ENCODE measurements at regions not wholly inside any gene's neighbourhood (a gene's known extent, or its start where the extent isn't known, plus 50 kb on each side); places are given as distances from the start of the nearest gene placed in this dataset.

DNA sequence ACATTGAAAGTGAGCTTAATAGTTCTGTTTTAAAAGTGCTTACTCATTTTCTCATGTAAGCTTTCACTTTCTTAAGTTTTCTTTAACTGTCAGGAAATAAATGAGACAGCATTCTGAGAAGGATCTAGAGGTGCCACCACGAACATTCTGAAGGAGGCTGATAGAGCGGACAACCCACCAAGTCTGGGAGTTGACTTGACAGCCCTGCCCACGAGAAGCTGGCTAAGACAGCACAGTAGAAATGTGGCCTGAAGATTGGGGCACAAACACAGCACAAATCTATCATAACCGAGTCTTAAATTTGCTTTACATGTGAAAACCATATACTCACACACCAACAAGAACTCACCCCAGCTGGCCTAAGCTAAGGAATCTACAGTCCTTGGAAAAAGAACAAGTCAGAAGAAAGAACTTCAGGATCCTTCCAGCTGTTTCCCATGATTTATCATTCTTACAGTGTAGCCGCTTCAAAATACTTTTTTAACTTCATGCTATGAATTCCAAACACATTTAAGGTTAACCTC, 144.2 kb upstream of the TNFAIP3 start:
- no peaks in the 10 kb centered on the region for H3K27me3 ChIP-seq (ENCODE audit: control insufficient read depth, insufficient read depth, low read length)
- no peak overlapping the region for H3K4me2 ChIP-seq (ENCODE audit: low read length)
- no peak overlapping the region for H3K9ac ChIP-seq (ENCODE audit: low read depth, low read length)
- H3K9me3 ChIP-seq (replicated peaks; ENCODE audit: low read length), result no peaks in the 10 kb centered on the region
- H3K4me1 ChIP-seq (ENCODE audit: control insufficient read depth, insufficient read depth, low read length), result peaks cover 16% of the 10 kb centered on the region
- H3K4me3 ChIP-seq (ENCODE audit: low read length), result no peak overlapping the region
- no peaks in the 10 kb centered on the region for H3K36me3 ChIP-seq (ENCODE audit: insufficient read depth, low read length)

DNA sequence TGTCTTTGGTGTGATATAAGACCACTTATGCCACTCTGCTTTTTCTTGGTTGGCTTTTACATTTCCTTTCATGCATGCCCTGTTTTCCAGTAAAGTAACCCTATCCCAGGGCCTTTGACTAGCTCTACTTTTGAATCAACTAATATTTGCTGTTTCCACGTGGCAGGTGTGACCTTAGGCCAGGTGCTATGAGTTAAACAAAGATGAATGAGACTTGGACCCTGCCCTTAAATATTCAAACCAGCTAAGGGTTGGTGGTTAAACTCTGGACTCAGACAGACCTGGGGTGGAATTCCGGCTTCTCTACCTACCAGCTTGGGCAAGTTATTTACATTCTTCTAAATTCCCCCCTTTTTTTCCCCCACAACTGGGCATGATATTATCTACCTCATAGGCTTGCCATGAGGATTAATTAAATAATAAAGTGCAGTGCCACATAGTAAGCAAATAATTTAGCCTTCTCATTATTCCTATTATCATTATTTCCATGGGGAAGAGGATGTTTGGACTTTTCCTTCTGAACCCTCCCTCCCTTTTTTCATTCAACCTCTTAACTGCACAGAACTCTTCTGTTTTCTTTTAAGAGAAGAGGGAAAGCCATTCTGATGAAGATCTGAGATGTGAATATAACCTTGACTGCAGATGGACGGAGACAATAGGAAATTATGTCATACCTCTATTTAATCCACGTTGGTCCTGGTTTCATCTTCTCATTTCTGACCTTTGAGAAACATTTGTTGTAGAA, 143.6 kb upstream of the TNFAIP3 start:
- Histone ChIP-seq H3K36me3 (ENCODE audit: insufficient read depth, low read length) (no peaks in the 10 kb centered on the region), H3K9me3 (replicated peaks; ENCODE audit: low read length) (no peaks in the 10 kb centered on the region), H3K27me3 (ENCODE audit: control insufficient read depth, insufficient read depth, low read length) (no peaks in the 10 kb centered on the region), H3K4me1 (ENCODE audit: control insufficient read depth, insufficient read depth, low read length) (peaks cover 22% of the 10 kb centered on the region), H3K9ac (ENCODE audit: low read depth, low read length) (no peak overlapping the region), H3K4me2 (ENCODE audit: low read length) (no peak overlapping the region), H3K4me3 (ENCODE audit: low read length) (no peak overlapping the region)

DNA sequence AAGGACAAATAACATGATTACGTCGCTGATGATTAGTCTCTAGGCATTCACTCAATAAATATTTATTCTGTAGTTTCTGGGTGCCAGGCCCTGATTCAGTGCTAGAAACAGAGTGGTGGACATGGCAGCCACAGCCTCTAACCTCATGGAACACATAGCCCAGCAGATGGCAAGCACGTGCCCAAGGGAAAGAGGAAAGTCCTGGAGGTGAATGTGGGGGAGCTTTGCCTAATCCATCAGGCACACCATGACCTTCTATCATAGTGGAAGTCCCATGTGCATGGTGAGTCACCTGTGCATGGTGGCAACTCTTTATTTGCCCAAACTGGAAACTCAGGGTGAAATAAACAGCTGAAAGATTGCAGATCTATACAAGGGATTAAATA, 143.0 kb upstream of the TNFAIP3 start:
- Histone ChIP-seq H3K36me3 (ENCODE audit: insufficient read depth, low read length) (no peaks in the 10 kb centered on the region), H3K4me1 (ENCODE audit: control insufficient read depth, insufficient read depth, low read length) (peaks cover 27% of the 10 kb centered on the region), H3K27me3 (ENCODE audit: control insufficient read depth, insufficient read depth, low read length) (no peaks in the 10 kb centered on the region), H3K4me3 (ENCODE audit: low read length) (no peak overlapping the region), H3K9me3 (replicated peaks; ENCODE audit: low read length) (no peaks in the 10 kb centered on the region), H3K9ac (ENCODE audit: low read depth, low read length) (no peak overlapping the region), H3K4me2 (ENCODE audit: low read length) (no peak overlapping the region)

DNA sequence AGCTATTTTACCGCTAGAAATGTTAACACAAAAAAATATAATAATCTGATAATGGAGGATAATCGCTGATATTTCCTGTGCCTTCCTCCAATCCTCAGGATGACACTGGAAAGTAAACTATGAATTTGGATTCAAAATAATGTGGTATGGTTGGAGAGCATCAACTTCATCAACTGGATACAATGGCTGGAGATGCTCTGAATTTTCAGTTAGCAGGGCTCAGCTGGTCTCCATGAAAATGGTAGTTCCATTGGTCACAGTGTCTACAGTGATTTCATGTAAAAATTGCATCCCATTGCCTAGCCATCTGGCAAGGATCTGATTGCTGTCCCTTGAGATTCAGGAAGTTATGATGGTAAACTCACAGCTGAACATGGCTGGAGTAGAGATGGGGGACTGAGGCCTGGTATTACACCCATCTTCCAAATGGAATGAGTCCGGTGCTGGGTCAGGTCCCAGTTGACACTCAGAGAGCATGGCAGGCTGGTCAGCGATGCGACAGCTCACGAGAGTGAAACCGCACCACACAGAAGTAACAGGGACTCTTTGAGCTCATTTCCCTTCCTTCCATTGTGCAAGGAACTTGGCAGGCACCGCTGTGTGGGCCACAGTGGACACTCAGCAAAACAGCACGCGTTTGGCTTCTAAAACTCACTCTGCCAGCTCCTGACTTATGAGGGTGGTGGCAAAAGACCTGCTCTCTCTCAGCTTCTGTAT, 142.4 kb upstream of the TNFAIP3 start:
- Histone ChIP-seq H3K4me1 (ENCODE audit: control insufficient read depth, insufficient read depth, low read length) (peaks cover 34% of the 10 kb centered on the region), H3K36me3 (ENCODE audit: insufficient read depth, low read length) (no peaks in the 10 kb centered on the region), H3K4me3 (ENCODE audit: low read length) (peak overlapping the region; percentile 3), H3K27me3 (ENCODE audit: control insufficient read depth, insufficient read depth, low read length) (no peaks in the 10 kb centered on the region), H3K9me3 (replicated peaks; ENCODE audit: low read length) (no peaks in the 10 kb centered on the region), H3K9ac (ENCODE audit: low read depth, low read length) (no peak overlapping the region), H3K4me2 (ENCODE audit: low read length) (peak overlapping the region; percentile 40)

DNA sequence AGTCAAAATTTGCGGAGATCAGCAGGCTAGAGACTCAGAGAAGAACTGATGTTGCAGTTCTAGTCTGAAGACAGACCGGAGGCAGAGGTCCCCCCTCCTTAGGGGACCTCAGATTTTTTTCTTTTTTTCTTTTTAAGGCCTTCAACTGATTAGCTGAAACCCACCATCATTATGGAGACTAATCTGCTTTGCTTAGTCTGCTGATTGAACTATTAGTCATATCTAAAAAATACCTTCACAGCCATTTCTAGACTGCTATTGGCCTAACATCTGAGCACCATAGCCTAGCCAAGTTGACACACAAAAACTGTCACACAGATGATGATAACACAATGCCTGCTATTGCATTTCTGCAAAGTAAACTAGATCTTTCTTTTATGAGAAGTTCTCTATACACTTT, 141.1 kb upstream of the TNFAIP3 start:
- Histone ChIP-seq H3K9ac (ENCODE audit: low read depth, low read length) (no peak overlapping the region), H3K9me3 (replicated peaks; ENCODE audit: low read length) (no peaks in the 10 kb centered on the region), H3K4me3 (ENCODE audit: low read length) (no peak overlapping the region), H3K4me1 (ENCODE audit: control insufficient read depth, insufficient read depth, low read length) (peaks cover 42% of the 10 kb centered on the region), H3K27me3 (ENCODE audit: control insufficient read depth, insufficient read depth, low read length) (no peaks in the 10 kb centered on the region), H3K4me2 (ENCODE audit: low read length) (no peak overlapping the region), H3K36me3 (ENCODE audit: insufficient read depth, low read length) (no peaks in the 10 kb centered on the region)

DNA sequence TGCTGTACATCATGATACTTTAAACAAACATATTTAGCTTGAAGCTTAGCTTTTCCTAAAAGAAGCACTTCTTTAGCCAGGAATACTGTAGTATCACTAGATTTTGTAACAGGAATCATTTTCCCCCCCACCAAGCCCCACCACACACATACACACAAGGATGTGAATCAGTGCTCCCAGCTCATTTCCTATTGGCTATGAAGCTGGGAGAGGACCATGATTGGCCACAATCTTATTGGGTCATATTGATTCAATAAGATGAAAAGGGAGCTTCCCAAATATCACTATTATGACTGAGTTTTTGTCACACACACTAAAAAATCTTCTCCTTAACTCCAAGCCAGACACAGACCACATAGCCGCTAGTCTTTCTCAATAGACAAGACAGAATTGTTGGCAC, 140.5 kb upstream of the TNFAIP3 start:
- no peaks in the 10 kb centered on the region for H3K27me3 ChIP-seq (ENCODE audit: control insufficient read depth, insufficient read depth, low read length)
- H3K9me3 ChIP-seq (replicated peaks; ENCODE audit: low read length), result no peaks in the 10 kb centered on the region
- H3K36me3 ChIP-seq (ENCODE audit: insufficient read depth, low read length), result no peaks in the 10 kb centered on the region
- peaks cover 45% of the 10 kb centered on the region for H3K4me1 ChIP-seq (ENCODE audit: control insufficient read depth, insufficient read depth, low read length)
- no peak overlapping the region for H3K4me2 ChIP-seq (ENCODE audit: low read length)
- no peak overlapping the region for H3K4me3 ChIP-seq (ENCODE audit: low read length)
- H3K9ac ChIP-seq (ENCODE audit: low read depth, low read length), result no peak overlapping the region

DNA sequence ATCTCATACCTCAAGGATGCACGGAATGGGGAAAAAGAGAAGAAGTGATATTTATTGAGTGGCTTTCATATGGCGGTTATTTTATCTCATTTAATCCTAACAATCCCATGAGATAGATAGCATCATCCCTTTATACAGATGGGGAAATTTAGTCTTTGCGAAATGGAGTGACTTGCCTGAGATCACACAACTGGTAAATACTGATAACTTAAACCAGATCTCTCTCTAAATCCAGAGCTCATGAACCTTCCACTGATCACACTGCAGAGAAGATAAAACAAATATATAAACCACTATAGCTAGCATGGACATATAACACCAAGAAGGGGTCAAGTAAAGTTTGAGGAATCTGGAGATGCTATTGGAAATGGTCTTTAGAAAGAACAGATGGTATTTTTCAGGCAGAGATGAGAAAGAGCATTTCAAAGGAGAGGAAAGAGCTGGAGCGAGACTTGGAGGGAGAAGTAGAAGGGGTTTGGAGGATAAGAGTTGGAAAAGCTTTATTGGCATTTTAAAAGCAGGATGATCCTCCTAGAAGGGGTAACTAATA, 139.8 kb upstream of the TNFAIP3 start:
- Histone ChIP-seq H3K9me3 (replicated peaks; ENCODE audit: low read length) (no peaks in the 10 kb centered on the region), H3K4me1 (ENCODE audit: control insufficient read depth, insufficient read depth, low read length) (peaks cover 52% of the 10 kb centered on the region), H3K27me3 (ENCODE audit: control insufficient read depth, insufficient read depth, low read length) (no peaks in the 10 kb centered on the region), H3K36me3 (ENCODE audit: insufficient read depth, low read length) (no peaks in the 10 kb centered on the region), H3K4me3 (ENCODE audit: low read length) (no peak overlapping the region), H3K9ac (ENCODE audit: low read depth, low read length) (no peak overlapping the region), H3K4me2 (ENCODE audit: low read length) (no peak overlapping the region)

DNA sequence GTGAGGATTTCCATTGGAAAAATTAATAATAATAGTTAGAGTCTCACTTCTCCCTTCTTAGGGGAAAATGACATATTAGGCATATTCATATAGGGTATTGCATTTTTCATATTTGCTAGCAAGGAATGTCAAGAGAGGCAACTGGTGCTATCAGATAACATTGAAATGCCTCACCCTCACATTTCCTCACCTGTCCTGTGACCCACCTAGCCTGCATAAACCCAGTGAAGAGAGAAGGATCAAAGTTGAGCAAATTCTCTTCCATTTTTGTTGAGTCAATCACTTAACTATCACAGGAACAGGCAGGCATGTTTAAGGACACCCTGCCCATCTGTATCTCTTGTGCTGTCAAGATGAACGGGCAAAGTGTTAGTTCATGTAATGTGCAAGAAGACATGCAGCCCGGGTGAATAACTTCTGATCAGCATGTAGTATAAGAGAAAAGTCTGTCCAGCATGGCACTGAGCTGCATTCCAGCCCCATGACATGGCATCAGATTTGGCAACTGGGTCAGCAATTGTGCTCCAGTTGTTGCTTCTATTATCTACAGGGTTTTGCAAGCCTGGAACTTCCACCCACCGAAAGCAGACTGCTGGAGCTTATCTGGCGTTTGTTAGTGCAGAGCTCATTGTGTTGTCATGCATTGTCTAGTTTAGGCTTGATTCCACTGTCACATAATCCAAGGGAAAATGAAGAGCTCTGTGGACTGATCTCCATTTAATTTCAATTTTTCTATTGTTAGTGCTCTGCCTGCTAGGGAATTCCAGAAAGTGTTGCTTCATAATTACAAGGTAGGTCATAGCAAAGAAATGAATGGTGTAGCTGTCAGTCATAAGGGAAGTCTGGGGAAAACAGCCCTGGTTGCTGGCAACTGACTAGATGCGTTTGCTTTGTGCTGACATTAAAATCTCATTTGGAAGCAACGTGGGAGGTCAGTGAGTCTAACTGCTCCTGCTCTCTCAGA, 138.4 kb upstream of the TNFAIP3 start:
- peak overlapping the region; percentile 60 for H3K9ac ChIP-seq (ENCODE audit: low read depth, low read length)
- H3K9me3 ChIP-seq (replicated peaks; ENCODE audit: low read length), result no peaks in the 10 kb centered on the region
- H3K4me1 ChIP-seq (ENCODE audit: control insufficient read depth, insufficient read depth, low read length), result peaks cover 57% of the 10 kb centered on the region
- H3K27me3 ChIP-seq (ENCODE audit: control insufficient read depth, insufficient read depth, low read length), result no peaks in the 10 kb centered on the region
- H3K4me3 ChIP-seq (ENCODE audit: low read length), result peak overlapping the region; percentile 38
- no peaks in the 10 kb centered on the region for H3K36me3 ChIP-seq (ENCODE audit: insufficient read depth, low read length)
- peak overlapping the region; percentile 69 for H3K4me2 ChIP-seq (ENCODE audit: low read length)

DNA sequence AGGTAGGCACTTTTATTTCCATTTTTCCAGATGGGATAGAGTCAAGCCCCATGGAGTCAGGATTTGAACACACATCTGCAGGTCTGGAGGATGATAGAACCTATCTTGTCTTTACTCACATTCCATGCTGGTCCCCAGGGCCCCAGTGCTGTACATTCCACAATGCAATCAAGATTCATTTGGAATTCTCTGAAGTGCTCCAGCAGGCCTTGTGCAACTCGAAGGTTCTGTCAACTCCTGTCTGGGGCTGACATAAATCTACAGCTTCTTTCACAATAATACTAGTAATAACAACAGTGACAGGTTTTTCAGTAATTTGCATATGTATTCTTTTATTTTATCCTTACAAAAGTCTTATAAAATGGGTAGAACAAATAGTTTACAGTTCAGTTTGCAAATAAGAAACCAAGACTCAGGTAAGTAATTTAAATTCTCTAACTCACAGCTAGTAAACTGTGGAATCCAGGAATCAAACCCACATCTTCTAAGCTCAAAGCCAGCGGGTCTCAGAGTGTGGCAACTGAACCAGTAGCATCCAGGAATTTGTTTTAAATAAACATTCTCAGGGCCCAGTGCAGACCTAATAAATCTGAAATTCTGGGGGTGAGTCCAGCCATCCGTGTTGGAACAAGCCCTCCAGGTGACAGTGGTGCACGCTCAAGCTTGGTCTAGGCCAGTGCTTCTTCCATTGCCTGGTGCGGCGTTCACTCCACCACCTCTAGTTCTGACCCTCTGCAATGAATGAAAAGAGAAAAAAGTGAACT, 137.0 kb upstream of the TNFAIP3 start:
- Histone ChIP-seq H3K27me3 (ENCODE audit: control insufficient read depth, insufficient read depth, low read length) (no peaks in the 10 kb centered on the region), H3K4me3 (ENCODE audit: low read length) (no peak overlapping the region), H3K36me3 (ENCODE audit: insufficient read depth, low read length) (no peaks in the 10 kb centered on the region), H3K9me3 (replicated peaks; ENCODE audit: low read length) (no peaks in the 10 kb centered on the region), H3K4me1 (ENCODE audit: control insufficient read depth, insufficient read depth, low read length) (peaks cover 44% of the 10 kb centered on the region), H3K4me2 (ENCODE audit: low read length) (peak overlapping the region; percentile 69), H3K9ac (ENCODE audit: low read depth, low read length) (no peak overlapping the region)

DNA sequence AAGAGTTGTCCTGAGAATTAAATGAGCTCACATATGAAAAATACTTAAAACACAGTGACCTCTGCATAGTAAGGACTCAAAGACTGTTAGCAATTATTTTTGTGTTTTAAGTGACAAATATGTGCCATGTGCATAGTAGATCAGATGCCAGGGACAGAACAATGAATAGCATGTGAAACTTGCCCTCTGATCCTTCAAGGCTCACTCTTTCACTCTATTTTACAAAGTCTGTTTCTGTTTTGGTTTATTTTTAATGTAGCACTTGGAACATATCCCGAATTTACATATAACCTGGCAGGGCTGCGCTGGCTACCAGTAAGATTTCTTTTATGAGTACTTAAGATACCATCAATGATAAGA, 135.5 kb upstream of the TNFAIP3 start:
- Histone ChIP-seq H3K9me3 (replicated peaks; ENCODE audit: low read length) (no peaks in the 10 kb centered on the region), H3K36me3 (ENCODE audit: insufficient read depth, low read length) (no peaks in the 10 kb centered on the region), H3K4me2 (ENCODE audit: low read length) (peak overlapping the region; percentile 21), H3K9ac (ENCODE audit: low read depth, low read length) (no peak overlapping the region), H3K27me3 (ENCODE audit: control insufficient read depth, insufficient read depth, low read length) (no peaks in the 10 kb centered on the region), H3K4me1 (ENCODE audit: control insufficient read depth, insufficient read depth, low read length) (peaks cover 41% of the 10 kb centered on the region), H3K4me3 (ENCODE audit: low read length) (no peak overlapping the region)
